ENCODE measurements at regions not wholly inside any gene's neighbourhood (a gene's known extent, or its start where the extent isn't known, plus 50 kb on each side); places are given as distances from the start of the nearest gene placed in this dataset.

DNA sequence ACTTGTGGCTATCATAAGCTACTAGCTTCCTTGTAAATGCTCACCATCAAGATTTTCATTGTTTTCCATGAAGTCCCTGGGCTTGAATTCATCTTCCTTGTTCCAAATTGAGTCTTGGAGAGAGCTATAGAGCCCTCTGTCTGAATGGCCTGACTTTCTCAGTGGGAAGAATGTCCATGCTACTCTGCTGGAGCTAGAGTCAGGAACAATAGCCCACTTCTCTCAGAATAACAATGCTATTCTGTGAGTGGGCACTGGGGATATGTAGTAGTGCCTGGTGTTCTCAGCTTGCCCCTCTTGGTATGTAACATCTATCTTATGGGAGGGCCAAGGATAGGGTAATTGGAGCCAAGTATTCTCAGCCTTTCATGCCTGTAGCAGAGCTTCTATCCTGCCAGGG, 127.6 kb upstream of the TRHDE start:
- TF ChIP-seq EGR1 (IDR thresholded peaks at IDR 0.05; ENCODE audit: borderline replicate concordance, low read depth, low read length) (no peak), POLR2AphosphoS5 (IDR thresholded peaks at IDR 0.05; ENCODE audit: low read depth, low read length) (no peak), EZH2 (IDR thresholded peaks at IDR 0.05; ENCODE audit: low read depth, low read length, severe bottlenecking) (no peak), RAD21 (IDR thresholded peaks at IDR 0.05 in 1 of 2, conservative IDR thresholded peaks at IDR 0.05 in 1 of 2; ENCODE audit: low read depth in 2 of 2, low read length in 2 of 2) (no peak), TCF12 (IDR thresholded peaks at IDR 0.05; ENCODE audit: low read depth, low read length) (no peak), PHF8 (conservative IDR thresholded peaks at IDR 0.05; ENCODE audit: low read depth, low read length) (no peak), POLR2A (IDR thresholded peaks at IDR 0.05; ENCODE audit: control extremely low read depth in 1 of 2, low read depth in 2 of 2, low read length in 2 of 2) (no peak), RXRA (IDR thresholded peaks at IDR 0.05; ENCODE audit: insufficient read depth, low read depth, low read length) (no peak)
- TF ChIP-seq, protein P1, sequence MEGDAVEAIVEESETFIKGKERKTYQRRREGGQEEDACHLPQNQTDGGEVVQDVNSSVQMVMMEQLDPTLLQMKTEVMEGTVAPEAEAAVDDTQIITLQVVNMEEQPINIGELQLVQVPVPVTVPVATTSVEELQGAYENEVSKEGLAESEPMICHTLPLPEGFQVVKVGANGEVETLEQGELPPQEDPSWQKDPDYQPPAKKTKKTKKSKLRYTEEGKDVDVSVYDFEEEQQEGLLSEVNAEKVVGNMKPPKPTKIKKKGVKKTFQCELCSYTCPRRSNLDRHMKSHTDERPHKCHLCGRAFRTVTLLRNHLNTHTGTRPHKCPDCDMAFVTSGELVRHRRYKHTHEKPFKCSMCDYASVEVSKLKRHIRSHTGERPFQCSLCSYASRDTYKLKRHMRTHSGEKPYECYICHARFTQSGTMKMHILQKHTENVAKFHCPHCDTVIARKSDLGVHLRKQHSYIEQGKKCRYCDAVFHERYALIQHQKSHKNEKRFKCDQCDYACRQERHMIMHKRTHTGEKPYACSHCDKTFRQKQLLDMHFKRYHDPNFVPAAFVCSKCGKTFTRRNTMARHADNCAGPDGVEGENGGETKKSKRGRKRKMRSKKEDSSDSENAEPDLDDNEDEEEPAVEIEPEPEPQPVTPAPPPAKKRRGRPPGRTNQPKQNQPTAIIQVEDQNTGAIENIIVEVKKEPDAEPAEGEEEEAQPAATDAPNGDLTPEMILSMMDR (IDR thresholded peaks at IDR 0.05; ENCODE audit: control extremely low read depth in 1 of 3, insufficient read depth in 1 of 3, low read depth in 1 of 3, low read length in 3 of 3), result no peak

Measured in H1 (cell line).